Activated naive CD8-positive, alpha-beta T cell treated with anti-CD3 and anti-CD28 coated beads, Interleukin-2, amount 10 ng/mL, durations not matched to agents 7 days and 5 days (primary cell): ENCODE measurements at regions not wholly inside any gene's neighbourhood (a gene's known extent, or its start where the extent isn't known, plus 50 kb on each side); places are given as distances from the start of the nearest gene placed in this dataset.
A peak's percentile ranks its signal among the peaks of the same experiment; 100 is the strongest.

ENCODE experiments used
- ATAC-seq: fragments of 150-1000 bp; cut with Tn5 transposase; one replicate; pipeline ENCODE4 v1.10.0; 2021; ENCODE audit warnings: low read depth, moderate library complexity
- POLR2A ChIA-PET: fragments of 350-600 bp; sonication (Branson Sonifier 250); formaldehyde crosslinking; loops from one replicate; lab custom pipeline; 2021; ENCODE audit warnings: antibody characterized with exemption; lab: Charles Lee
- DNase-seq: peaks from one replicate; pipeline ENCODE4 v3.0.0; 2021
- H3K27ac Mint-ChIP-seq: one replicate; pipeline ENCODE4 v1.8.0; 2022; ENCODE audit warnings: mild to moderate bottlenecking, mixed read lengths
- H3K27me3 Mint-ChIP-seq: one replicate; pipeline ENCODE4 v1.8.0; 2022; ENCODE audit warnings: mild to moderate bottlenecking, moderate library complexity, mixed read lengths
- H3K36me3 Mint-ChIP-seq: one replicate; pipeline ENCODE4 v1.8.0; 2021; ENCODE audit warnings: mild to moderate bottlenecking, mixed read lengths
- H3K4me1 Mint-ChIP-seq: one replicate; pipeline ENCODE4 v1.8.0; 2021; ENCODE audit warnings: mixed read lengths
- H3K4me3 Mint-ChIP-seq: one replicate; pipeline ENCODE4 v1.8.0; 2022; ENCODE audit warnings: mild to moderate bottlenecking, moderate library complexity, mixed read lengths
- H3K9me3 Mint-ChIP-seq: one replicate; pipeline ENCODE4 v1.8.0; 2021; ENCODE audit warnings: mixed read lengths

GRCh38 chr2:181130686-181131085 lies 150.3 kb downstream of the UBE2E3 start:
- peaks cover 26% of the 10 kb centered on the region for H3K36me3 Mint-ChIP-seq
- ATAC-seq (no peak), DNase-seq (no peak)
- peak overlapping the region; percentile 81 for H3K4me3 Mint-ChIP-seq
- POLR2A ChIA-PET = interaction anchor here (1.5 to 3.7 kb wide), 4 partner anchors 10 to 173 kb away, joined by 4 to 23 read pairs (median 6); no protein-coding TSS in a partner anchor
- H3K4me1 Mint-ChIP-seq = peaks cover 40% of the 10 kb centered on the region
- peaks cover 2% of the 10 kb centered on the region for H3K9me3 Mint-ChIP-seq
- no peaks in the 10 kb centered on the region for H3K27me3 Mint-ChIP-seq
- peak overlapping the region; percentile 90 for H3K27ac Mint-ChIP-seq

- ATAC-seq = peak; percentile 70
- Mint-ChIP-seq H3K27me3 (no peaks in the 10 kb centered on the region), H3K4me1 (peaks cover 32% of the 10 kb centered on the region), H3K9me3 (peaks cover 6% of the 10 kb centered on the region), H3K36me3 (peaks cover 29% of the 10 kb centered on the region), H3K27ac (peak overlapping the region; percentile 90), H3K4me3 (peak overlapping the region; percentile 81)
- POLR2A ChIA-PET = interaction anchor here (0.8 to 3.7 kb wide), 6 partner anchors 10 to 326 kb away, joined by 3 to 23 read pairs (median 6); partner anchors contain the start of gene ITGA4
- DNase-seq = no peak
Measured at GRCh38 chr2:181131584-181131983, 151.2 kb downstream of the UBE2E3 start.

- H3K9me3 Mint-ChIP-seq = peaks cover 11% of the 10 kb centered on the region
- peak overlapping the region; percentile 5 for H3K27ac Mint-ChIP-seq
- H3K4me1 Mint-ChIP-seq = peaks cover 49% of the 10 kb centered on the region
- H3K4me3 Mint-ChIP-seq = peak overlapping the region; percentile 50
- POLR2A ChIA-PET = no interaction called here
- no peak for DNase-seq
- no peaks in the 10 kb centered on the region for H3K27me3 Mint-ChIP-seq
- no peak for ATAC-seq
- H3K36me3 Mint-ChIP-seq = peaks cover 24% of the 10 kb centered on the region
Measured at GRCh38 chr2:181138816-181139215, 158.4 kb downstream of the UBE2E3 start.

- no peak overlapping the region for H3K27ac Mint-ChIP-seq
- ATAC-seq (no peak), DNase-seq (no peak)
- peaks cover 8% of the 10 kb centered on the region for H3K9me3 Mint-ChIP-seq
- peaks cover 24% of the 10 kb centered on the region for H3K36me3 Mint-ChIP-seq
- H3K4me3 Mint-ChIP-seq = peak overlapping the region; percentile 78
- peaks cover 59% of the 10 kb centered on the region for H3K4me1 Mint-ChIP-seq
- POLR2A ChIA-PET = interaction anchor here (1.0 to 2.8 kb wide), 6 partner anchors 9 to 172 kb away, joined by 3 to 23 read pairs (median 4); no protein-coding TSS in a partner anchor
- no peaks in the 10 kb centered on the region for H3K27me3 Mint-ChIP-seq
Measured at GRCh38 chr2:181139831-181140230, 159.4 kb downstream of the UBE2E3 start.

GRCh38 chr2:181140414-181140813 lies 160.0 kb downstream of the UBE2E3 start:
- Mint-ChIP-seq H3K36me3 (peaks cover 27% of the 10 kb centered on the region), H3K9me3 (peaks cover 10% of the 10 kb centered on the region), H3K27ac (peak overlapping the region; percentile 92), H3K27me3 (no peaks in the 10 kb centered on the region), H3K4me3 (peak overlapping the region; percentile 78), H3K4me1 (peaks cover 64% of the 10 kb centered on the region)
- POLR2A ChIA-PET = interaction anchor here (1.0 to 2.8 kb wide), 6 partner anchors 10 to 172 kb away, joined by 3 to 23 read pairs (median 4); no protein-coding TSS in a partner anchor
- no peak for DNase-seq
- ATAC-seq = no peak

GRCh38 chr2:181140928-181141327 lies 160.5 kb downstream of the UBE2E3 start:
- no peak for ATAC-seq
- H3K27ac Mint-ChIP-seq = peak overlapping the region; percentile 92
- H3K4me3 Mint-ChIP-seq = peak overlapping the region; percentile 78

GRCh38 chr2:181141676-181142075 lies 161.3 kb downstream of the UBE2E3 start:
- DNase-seq = no peak
- peak overlapping the region; percentile 78 for H3K4me3 Mint-ChIP-seq
- H3K27ac Mint-ChIP-seq = peak overlapping the region; percentile 92
- peaks cover 7% of the 10 kb centered on the region for H3K9me3 Mint-ChIP-seq
- no peaks in the 10 kb centered on the region for H3K27me3 Mint-ChIP-seq
- H3K4me1 Mint-ChIP-seq = peaks cover 68% of the 10 kb centered on the region
- H3K36me3 Mint-ChIP-seq = peaks cover 20% of the 10 kb centered on the region
- no peak for ATAC-seq
- POLR2A ChIA-PET = interaction anchor here (1.0 to 6.5 kb wide), 9 partner anchors 11 to 319 kb away, joined by 3 to 64 read pairs (median 5); partner anchors contain the start of gene ITGA4

More at GRCh38 chr2:181140928-181141327, 160.5 kb downstream of the UBE2E3 start:
- POLR2A ChIA-PET = interaction anchor here (1.0 to 6.5 kb wide), 11 partner anchors 10 to 317 kb away, joined by 3 to 64 read pairs (median 5); partner anchors contain the start of gene ITGA4
- Mint-ChIP-seq H3K4me1 (peaks cover 65% of the 10 kb centered on the region), H3K27me3 (no peaks in the 10 kb centered on the region), H3K36me3 (peaks cover 22% of the 10 kb centered on the region), H3K9me3 (peaks cover 10% of the 10 kb centered on the region)
- DNase-seq = no peak

- Mint-ChIP-seq H3K4me3 (peak overlapping the region; percentile 78), H3K9me3 (peaks cover 5% of the 10 kb centered on the region), H3K36me3 (peaks cover 15% of the 10 kb centered on the region), H3K4me1 (peaks cover 65% of the 10 kb centered on the region), H3K27ac (peak overlapping the region; percentile 92), H3K27me3 (no peaks in the 10 kb centered on the region)
- DNase-seq = no peak
- peak; percentile 78 for ATAC-seq
- POLR2A ChIA-PET = interaction anchor here (1.3 to 6.5 kb wide), 5 partner anchors 12 to 315 kb away, joined by 4 to 64 read pairs (median 7); partner anchors contain the start of gene ITGA4
Measured at GRCh38 chr2:181142514-181142913, 162.1 kb downstream of the UBE2E3 start.

GRCh38 chr2:181143790-181144300 lies 163.4 kb downstream of the UBE2E3 start:
- no peak for DNase-seq
- Mint-ChIP-seq H3K4me3 (peak overlapping the region; percentile 57), H3K27me3 (no peaks in the 10 kb centered on the region), H3K27ac (peak overlapping the region; percentile 83), H3K9me3 (peaks cover 5% of the 10 kb centered on the region), H3K4me1 (peaks cover 62% of the 10 kb centered on the region), H3K36me3 (peaks cover 17% of the 10 kb centered on the region)
- POLR2A ChIA-PET = interaction anchor here (0.7 to 6.5 kb wide), 9 partner anchors 9 to 317 kb away, joined by 3 to 64 read pairs (median 4); partner anchors contain the start of gene ITGA4
- ATAC-seq = peak; percentile 59

GRCh38 chr2:181145645-181146044 lies 165.2 kb downstream of the UBE2E3 start:
- ATAC-seq (no peak), DNase-seq (no peak)
- peak overlapping the region; percentile 10 for H3K4me3 Mint-ChIP-seq
- no peaks in the 10 kb centered on the region for H3K27me3 Mint-ChIP-seq
- H3K36me3 Mint-ChIP-seq = peaks cover 21% of the 10 kb centered on the region
- no peak overlapping the region for H3K27ac Mint-ChIP-seq
- POLR2A ChIA-PET = interaction anchor here (0.9 to 6.5 kb wide), 6 partner anchors 14 to 311 kb away, joined by 3 to 64 read pairs (median 5); partner anchors contain the start of gene ITGA4
- peaks cover 5% of the 10 kb centered on the region for H3K9me3 Mint-ChIP-seq
- peaks cover 53% of the 10 kb centered on the region for H3K4me1 Mint-ChIP-seq

GRCh38 chr2:181146171-181146570 lies 165.8 kb downstream of the UBE2E3 start:
- peaks cover 6% of the 10 kb centered on the region for H3K9me3 Mint-ChIP-seq
- POLR2A ChIA-PET = interaction anchor here (0.9 to 6.5 kb wide), 6 partner anchors 15 to 311 kb away, joined by 3 to 64 read pairs (median 6); partner anchors contain the start of gene ITGA4
- H3K27ac Mint-ChIP-seq = peak overlapping the region; percentile 39
- no peaks in the 10 kb centered on the region for H3K27me3 Mint-ChIP-seq
- ATAC-seq (peak; percentile 26), DNase-seq (no peak)
- H3K4me1 Mint-ChIP-seq = peaks cover 49% of the 10 kb centered on the region
- peak overlapping the region; percentile 10 for H3K4me3 Mint-ChIP-seq
- peaks cover 23% of the 10 kb centered on the region for H3K36me3 Mint-ChIP-seq

GRCh38 chr2:181149056-181149455 lies 168.7 kb downstream of the UBE2E3 start:
- Mint-ChIP-seq H3K36me3 (peaks cover 36% of the 10 kb centered on the region), H3K27ac (no peak overlapping the region), H3K4me1 (peaks cover 43% of the 10 kb centered on the region), H3K27me3 (no peaks in the 10 kb centered on the region), H3K4me3 (no peak overlapping the region), H3K9me3 (peaks cover 9% of the 10 kb centered on the region)
- DNase-seq = no peak
- POLR2A ChIA-PET = no interaction called here
- no peak for ATAC-seq

- Mint-ChIP-seq H3K27ac (peak overlapping the region; percentile 62), H3K4me1 (peaks cover 27% of the 10 kb centered on the region), H3K9me3 (peaks cover 12% of the 10 kb centered on the region), H3K4me3 (peak overlapping the region; percentile 18), H3K36me3 (peaks cover 35% of the 10 kb centered on the region), H3K27me3 (no peaks in the 10 kb centered on the region)
- POLR2A ChIA-PET = interaction anchor here (1.2 kb wide), 1 partner anchor 153 kb away, joined by 3 read pairs; no protein-coding TSS in a partner anchor
- DNase-seq = no peak
- no peak for ATAC-seq
Measured at GRCh38 chr2:181152226-181152625, 171.8 kb downstream of the UBE2E3 start.
